ENCODE measurements at regions not wholly inside any gene's neighbourhood (a gene's known extent, or its start where the extent isn't known, plus 50 kb on each side); places are given as distances from the start of the nearest gene placed in this dataset.

- no peaks in the 10 kb centered on the region for H3K9me3 ChIP-seq (ENCODE audit: low read length)
- BruUV-seq (replicated peaks), result no TSS peak
- FAIRE-seq, result no peak
- no peaks in the 10 kb centered on the region for H3K36me3 ChIP-seq (replicated peaks in 1 of 2; ENCODE audit: control insufficient read depth in 1 of 2, insufficient read depth in 2 of 2, low read length in 2 of 2)
- H3K4me3 ChIP-seq (replicated peaks in 1 of 3; ENCODE audit: insufficient read depth in 1 of 3, low read depth in 2 of 3, low read length in 3 of 3), result no peak overlapping the region
- POLR2A ChIA-PET, result no interaction called here
- CTCF ChIA-PET (ENCODE audit: low intra/inter-chr PET ratio, low total read pairs), result no interaction called here
- DNase-seq (ENCODE audit: low spot score), result no peak
- intact Hi-C loops (cut with micrococcal nuclease; ENCODE audit: unreplicated experiment), result no loop called here
- H2AFZ ChIP-seq (ENCODE audit: low read length), result no peak overlapping the region
- WGBS (ENCODE audit: low lambda C conversion rate), result 0% methylated on average over 2 of the region's 2 CpGs
- H3K4me2 ChIP-seq (ENCODE audit: low read depth, low read length), result no peak overlapping the region
- TF ChIP-seq ATF4 (CRISPR knock-in tag; IDR thresholded peaks at IDR 0.05) (no peak), CENPX (CRISPR knock-in tag; IDR thresholded peaks at IDR 0.05) (no peak), ZNF782 (CRISPR knock-in tag; IDR thresholded peaks at IDR 0.05; ENCODE audit: borderline replicate concordance) (no peak), NFRKB (IDR thresholded peaks at IDR 0.05) (no peak), ZNF225 (CRISPR knock-in tag; IDR thresholded peaks at IDR 0.05) (no peak), REXO4 (CRISPR knock-in tag; IDR thresholded peaks at IDR 0.05; ENCODE audit: borderline replicate concordance) (no peak), RARG (CRISPR knock-in tag; IDR thresholded peaks at IDR 0.05; ENCODE audit: low read depth) (no peak), UBTF (CRISPR knock-in tag; IDR thresholded peaks at IDR 0.05) (no peak), KAT8 (CRISPR knock-in tag; IDR thresholded peaks at IDR 0.05) (no peak), KLF11 (CRISPR knock-in tag; IDR thresholded peaks at IDR 0.05) (no peak), LBX2 (CRISPR knock-in tag; IDR thresholded peaks at IDR 0.05; ENCODE audit: borderline replicate concordance) (no peak), ZNF326 (CRISPR knock-in tag; IDR thresholded peaks at IDR 0.05; ENCODE audit: borderline replicate concordance) (no peak)
- TF ChIP-seq, protein P1, sequence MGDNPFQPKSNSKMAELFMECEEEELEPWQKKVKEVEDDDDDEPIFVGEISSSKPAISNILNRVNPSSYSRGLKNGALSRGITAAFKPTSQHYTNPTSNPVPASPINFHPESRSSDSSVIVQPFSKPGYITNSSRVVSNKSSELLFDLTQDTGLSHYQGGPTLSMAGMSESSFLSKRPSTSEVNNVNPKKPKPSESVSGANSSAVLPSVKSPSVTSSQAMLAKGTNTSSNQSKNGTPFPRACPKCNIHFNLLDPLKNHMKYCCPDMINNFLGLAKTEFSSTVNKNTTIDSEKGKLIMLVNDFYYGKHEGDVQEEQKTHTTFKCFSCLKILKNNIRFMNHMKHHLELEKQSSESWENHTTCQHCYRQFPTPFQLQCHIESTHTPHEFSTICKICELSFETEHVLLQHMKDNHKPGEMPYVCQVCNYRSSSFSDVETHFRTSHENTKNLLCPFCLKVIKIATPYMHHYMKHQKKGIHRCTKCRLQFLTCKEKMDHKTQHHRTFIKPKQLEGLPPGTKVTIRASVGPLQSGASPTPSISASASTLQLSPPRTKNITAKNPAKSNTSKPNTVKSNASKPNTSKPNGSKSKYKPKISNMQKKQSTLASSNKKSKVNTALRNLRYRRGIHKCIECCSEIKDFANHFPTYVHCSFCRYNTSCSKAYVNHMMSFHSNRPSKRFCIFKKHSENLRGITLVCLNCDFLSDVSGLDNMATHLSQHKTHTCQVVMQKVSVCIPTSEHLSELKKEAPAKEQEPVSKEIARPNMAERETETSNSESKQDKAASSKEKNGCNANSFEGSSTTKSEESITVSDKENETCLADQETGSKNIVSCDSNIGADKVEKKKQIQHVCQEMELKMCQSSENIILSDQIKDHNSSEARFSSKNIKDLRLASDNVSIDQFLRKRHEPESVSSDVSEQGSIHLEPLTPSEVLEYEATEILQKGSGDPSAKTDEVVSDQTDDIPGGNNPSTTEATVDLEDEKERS (CRISPR knock-in tag; IDR thresholded peaks at IDR 0.05), result no peak
- TF ChIP-seq, protein P2, sequence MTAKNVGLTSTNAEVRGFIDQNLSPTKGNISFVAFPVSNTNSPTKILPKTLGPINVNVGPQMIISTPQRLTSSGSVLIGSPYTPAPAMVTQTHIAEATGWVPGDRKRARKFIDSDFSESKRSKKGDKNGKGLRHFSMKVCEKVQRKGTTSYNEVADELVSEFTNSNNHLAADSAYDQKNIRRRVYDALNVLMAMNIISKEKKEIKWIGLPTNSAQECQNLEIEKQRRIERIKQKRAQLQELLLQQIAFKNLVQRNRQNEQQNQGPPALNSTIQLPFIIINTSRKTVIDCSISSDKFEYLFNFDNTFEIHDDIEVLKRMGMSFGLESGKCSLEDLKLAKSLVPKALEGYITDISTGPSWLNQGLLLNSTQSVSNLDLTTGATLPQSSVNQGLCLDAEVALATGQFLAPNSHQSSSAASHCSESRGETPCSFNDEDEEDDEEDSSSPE (CRISPR knock-in tag; IDR thresholded peaks at IDR 0.05), result no peak
- TF ChIP-seq, protein P3, sequence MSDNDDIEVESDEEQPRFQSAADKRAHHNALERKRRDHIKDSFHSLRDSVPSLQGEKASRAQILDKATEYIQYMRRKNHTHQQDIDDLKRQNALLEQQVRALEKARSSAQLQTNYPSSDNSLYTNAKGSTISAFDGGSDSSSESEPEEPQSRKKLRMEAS (IDR thresholded peaks at IDR 0.05), result no peak
- H3K4me1 ChIP-seq (ENCODE audit: insufficient read depth, low read length), result no peaks in the 10 kb centered on the region
- no peaks in the 10 kb centered on the region for H3K27me3 ChIP-seq (ENCODE audit: control insufficient read depth in 1 of 2, insufficient read depth in 2 of 2, low read length in 2 of 2)
- H3K79me2 ChIP-seq (ENCODE audit: insufficient read depth, low read length), result no peaks in the 10 kb centered on the region
- H4K20me1 ChIP-seq (ENCODE audit: insufficient read depth, low read length), result no peaks in the 10 kb centered on the region
- H3K27ac ChIP-seq (ENCODE audit: extremely low read length, insufficient read depth, low read length), result no peak overlapping the region
- in situ Hi-C loops (cut with HindIII; ENCODE audit: extremely low pct_ligation_motif_present, low pct_unique_long_range_greater_than_20kb), result no loop called here
- no peak for ATAC-seq
- H3K9ac ChIP-seq (ENCODE audit: insufficient read depth, low read depth, low read length), result no peak overlapping the region
Observed at GRCh38 chrX:150099316-150099715, 161.0 kb upstream of the EOLA2 start.

Data from HepG2 (cell line).